HCT116 (cell line): ENCODE measurements at regions not wholly inside any gene's neighbourhood (a gene's known extent, or its start where the extent isn't known, plus 50 kb on each side); places are given as distances from the start of the nearest gene placed in this dataset.

ENCODE experiments used
- ATAC-seq: fragments of 200-7000 bp; cut with Tn5 transposase; 2 replicates; pipeline ENCODE4 v1.9.1; 2020; ENCODE audit warnings: mild to moderate bottlenecking, moderate library complexity
- BruUV-seq: library from RNA; stranded (reverse); fragments of 400-500 nt; replicated peaks from 2 replicates; lab custom pipeline; 2021; lab: Mats Ljungman, UMichigan
- CTCF ChIA-PET: fragments of 300-600 bp; sonication (Branson Sonifier 250); formaldehyde crosslinking; loops from one replicate; lab custom pipeline; 2021; ENCODE audit warnings: antibody characterized with exemption; lab: Charles Lee
- POLR2A ChIA-PET: fragments of 300-600, 350-600 bp; sonication (Branson Sonifier 250); formaldehyde crosslinking; loops from one replicate; lab custom pipeline; 2021; ENCODE audit warnings: antibody characterized with exemption; lab: Charles Lee
- RAD21 ChIA-PET, 2 experiments: fragments of 300-600 bp; sonication (Branson Sonifier 250); formaldehyde crosslinking; loops; one replicate each; lab custom pipeline; 2023; ENCODE audit warnings: low total read pairs in 2 of 2; ENCODE audit not compliant: uncharacterized antibody in 2 of 2, unreplicated experiment in 2 of 2, low non-redundant PET in 1 of 2; lab: Charles Lee
- DNase-seq: peaks from one replicate; pipeline ENCODE4 v3.0.0-alpha.2; 2010; ENCODE audit warnings: low read depth, low spot score
- H2AFZ ChIP-seq: fragments of 200-600 bp; shearing (Covaris generic), sonication (generic); 2 replicates; pipeline ENCODE4 v1.6.1; 2017; ENCODE audit warnings: low read depth, mixed run types, mixed read lengths, antibody characterized with exemption, low read length; ENCODE audit not compliant: poor library complexity, severe bottlenecking
- H3K27ac ChIP-seq: 2 replicates; pipeline ENCODE4 v1.5.1; 2012; ENCODE audit warnings: low read depth, low read length
- H3K27me3 ChIP-seq: fragments of 200-600 bp; sonication (generic); 2 replicates; pipeline ENCODE4 v1.6.1; 2016; ENCODE audit warnings: mixed run types, low read length, mixed read lengths; ENCODE audit not compliant: insufficient read depth
- H3K36me3 ChIP-seq, 2 experiments: fragments of 200-500 bp in 1 of 2; fragments of 200-600 bp in 1 of 2; sonication (Bioruptor generic) in 1 of 2; sonication (generic) in 1 of 2; 2 replicates each; pipeline versions ENCODE4 v1.5.1 to v1.6.1; 2014 to 2016; ENCODE audit warnings: low read length in 2 of 2, inconsistent platforms in 1 of 2, mixed read lengths in 1 of 2, mixed run types in 1 of 2; ENCODE audit not compliant: insufficient read depth in 2 of 2, control insufficient read depth in 1 of 2
- H3K4me1 ChIP-seq, 2 experiments: fragments of 200-600 bp in 1 of 2; sonication (generic) in 1 of 2; 2 replicates each; pipeline versions ENCODE4 v1.5.1 to v1.6.1; 2012 to 2017; ENCODE audit warnings: low read length in 2 of 2, inconsistent platforms in 1 of 2, mild to moderate bottlenecking in 1 of 2, mixed read lengths in 1 of 2, mixed run types in 1 of 2, moderate library complexity in 1 of 2; ENCODE audit not compliant: insufficient read depth in 2 of 2, control insufficient read depth in 1 of 2
- H3K4me2 ChIP-seq: fragments of 200-600 bp; sonication (generic); 2 replicates; pipeline ENCODE4 v1.6.1; 2017; ENCODE audit warnings: mixed run types, low read length, mixed read lengths
- H3K4me3 ChIP-seq, 2 experiments: fragments of 200-600 bp in 1 of 2; sonication (generic) in 1 of 2; replicated peaks in 1 of 2; 2 replicates each; pipeline ENCODE4 v1.5.1; 2011 to 2016; ENCODE audit warnings: low read length in 2 of 2, control low read depth in 1 of 2, low read depth in 1 of 2, mild to moderate bottlenecking in 1 of 2, mixed read lengths in 1 of 2, mixed run types in 1 of 2
- H3K79me2 ChIP-seq: fragments of 200-600 bp; sonication (generic); 2 replicates; pipeline ENCODE4 v1.6.1; 2017; ENCODE audit warnings: mild to moderate bottlenecking, mixed run types, low read length, moderate library complexity, mixed read lengths; ENCODE audit not compliant: insufficient read depth
- H3K9ac ChIP-seq: fragments of 200-600 bp; sonication (generic); 2 replicates; pipeline ENCODE4 v1.6.1; 2016; ENCODE audit warnings: low read length, mixed read lengths
- H3K9me2 ChIP-seq: fragments of 200-600 bp; sonication (generic), shearing (Covaris generic); 2 replicates; pipeline ENCODE4 v1.6.1; 2017; ENCODE audit warnings: mixed run types, mild to moderate bottlenecking, moderate library complexity; ENCODE audit not compliant: insufficient read depth
- H3K9me3 ChIP-seq, 2 experiments: fragments of 200-500 bp in 1 of 2; fragments of 200-600 bp in 1 of 2; sonication (Bioruptor generic) in 1 of 2; sonication (generic) in 1 of 2; 2 replicates each; pipeline ENCODE4 v1.6.1; 2014 to 2017; ENCODE audit warnings: low read length in 2 of 2, mixed read lengths in 2 of 2, inconsistent platforms in 1 of 2, low read depth in 1 of 2, mild to moderate bottlenecking in 1 of 2, mixed run types in 1 of 2, moderate library complexity in 1 of 2; ENCODE audit not compliant: control insufficient read depth in 1 of 2, insufficient read depth in 1 of 2
- H4K20me1 ChIP-seq: fragments of 200-600 bp; sonication (generic), shearing (Covaris generic); 2 replicates; pipeline ENCODE4 v1.6.1; 2017; ENCODE audit warnings: mixed run types, mild to moderate bottlenecking, moderate library complexity; ENCODE audit not compliant: insufficient read depth
- CBX3 ChIP-seq: IDR thresholded peaks from 2 replicates; pipeline ENCODE4 v1.6.1; 2012; ENCODE audit warnings: low read depth
- CEBPB ChIP-seq: IDR thresholded peaks from 2 replicates; pipeline ENCODE4 v1.6.1; 2012; ENCODE audit warnings: low read depth
- ELF1 ChIP-seq: IDR thresholded peaks from 2 replicates; pipeline ENCODE4 v1.6.1; 2012; ENCODE audit warnings: low read depth, borderline replicate concordance
- EZH2 ChIP-seq: fragments of 200-600 bp; sonication (generic); IDR thresholded peaks from 2 replicates; pipeline ENCODE4 v1.6.1; 2017; ENCODE audit warnings: antibody characterized with exemption, mixed run types
- EZH2phosphoT487 ChIP-seq: fragments of 200-600 bp; IDR thresholded peaks from 2 replicates; pipeline ENCODE4 v1.6.1; 2018; ENCODE audit warnings: antibody characterized with exemption, borderline replicate concordance
- JUND ChIP-seq: IDR thresholded peaks from 2 replicates; pipeline ENCODE4 v1.6.1; 2012
- POLR2AphosphoS5 ChIP-seq: IDR thresholded peaks from 2 replicates; pipeline ENCODE4 v1.6.1; 2011; ENCODE audit warnings: mild to moderate bottlenecking, low read depth, low read length, moderate library complexity
- TCF7L2 ChIP-seq: IDR thresholded peaks from 2 replicates; pipeline ENCODE4 v1.7.0; 2011; ENCODE audit warnings: borderline replicate concordance, inconsistent platforms; ENCODE audit not compliant: insufficient read depth, insufficient read length; ENCODE audit errors: extremely low read depth
- ZNF274 ChIP-seq: fragments of 200-500 bp; sonication (Bioruptor generic); IDR thresholded peaks from 2 replicates; pipeline ENCODE4 v1.6.1; 2014; ENCODE audit warnings: mild to moderate bottlenecking, low read depth, low read length, inconsistent platforms
- intact Hi-C: fragments of 100-400 bp; cut with micrococcal nuclease; formaldehyde crosslinking; loops from 2 replicates; pipeline ENCODE4 v1.10.0; 2022
- TF ChIP-seq, protein P1 (sequence below): IDR thresholded peaks from 2 replicates; pipeline ENCODE4 v1.6.1; 2011; ENCODE audit warnings: mild to moderate bottlenecking, low read length, moderate library complexity; ENCODE audit not compliant: insufficient replicate concordance; ENCODE audit errors: extremely low read depth

DNA sequence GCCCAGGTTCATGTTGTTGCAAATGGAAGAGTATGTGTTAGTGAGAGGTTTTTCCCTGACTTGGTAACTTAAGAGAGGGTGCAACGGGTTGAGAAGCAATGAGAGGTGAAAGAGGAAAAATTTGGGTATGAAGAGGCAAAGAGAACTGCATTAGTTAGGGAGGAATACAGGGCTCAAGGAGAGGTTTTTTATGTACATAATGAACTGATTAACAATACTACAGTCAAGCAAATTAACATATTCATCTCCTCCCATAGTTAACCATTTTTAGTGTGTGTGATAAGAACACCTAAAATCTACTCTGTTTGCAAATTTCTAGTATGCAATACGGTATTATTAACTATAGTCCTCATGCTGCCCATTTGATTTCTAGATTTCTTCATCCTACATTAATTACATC, 79.5 kb upstream of the HTR1E start:
- ChIA-PET RAD21 (no interaction called here), CTCF (no interaction called here), POLR2A (no interaction called here)
- no TSS peak for BruUV-seq
- no peak overlapping the region for H3K27ac ChIP-seq
- TF ChIP-seq ZNF274 (no peak), ELF1 (no peak), CBX3 (no peak), TCF7L2 (no peak), POLR2AphosphoS5 (no peak), CEBPB (no peak), EZH2phosphoT487 (no peak), EZH2 (no peak), JUND (no peak)
- TF ChIP-seq, protein P1, sequence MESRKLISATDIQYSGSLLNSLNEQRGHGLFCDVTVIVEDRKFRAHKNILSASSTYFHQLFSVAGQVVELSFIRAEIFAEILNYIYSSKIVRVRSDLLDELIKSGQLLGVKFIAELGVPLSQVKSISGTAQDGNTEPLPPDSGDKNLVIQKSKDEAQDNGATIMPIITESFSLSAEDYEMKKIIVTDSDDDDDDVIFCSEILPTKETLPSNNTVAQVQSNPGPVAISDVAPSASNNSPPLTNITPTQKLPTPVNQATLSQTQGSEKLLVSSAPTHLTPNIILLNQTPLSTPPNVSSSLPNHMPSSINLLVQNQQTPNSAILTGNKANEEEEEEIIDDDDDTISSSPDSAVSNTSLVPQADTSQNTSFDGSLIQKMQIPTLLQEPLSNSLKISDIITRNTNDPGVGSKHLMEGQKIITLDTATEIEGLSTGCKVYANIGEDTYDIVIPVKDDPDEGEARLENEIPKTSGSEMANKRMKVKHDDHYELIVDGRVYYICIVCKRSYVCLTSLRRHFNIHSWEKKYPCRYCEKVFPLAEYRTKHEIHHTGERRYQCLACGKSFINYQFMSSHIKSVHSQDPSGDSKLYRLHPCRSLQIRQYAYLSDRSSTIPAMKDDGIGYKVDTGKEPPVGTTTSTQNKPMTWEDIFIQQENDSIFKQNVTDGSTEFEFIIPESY, result no peak
- H3K4me2 ChIP-seq, result no peak overlapping the region
- H2AFZ ChIP-seq, result no peak overlapping the region
- no peaks in the 10 kb centered on the region for H3K27me3 ChIP-seq
- H3K9ac ChIP-seq, result no peak overlapping the region
- DNase-seq, result no peak
- no peaks in the 10 kb centered on the region for H3K79me2 ChIP-seq
- H3K36me3 ChIP-seq, result no peaks in the 10 kb centered on the region
- H3K4me1 ChIP-seq, result no peaks in the 10 kb centered on the region
- H3K9me2 ChIP-seq, result no peaks in the 10 kb centered on the region
- no peaks in the 10 kb centered on the region; the same call in 1 of the 2 replicates for H4K20me1 ChIP-seq
- no peak for ATAC-seq
- no peak overlapping the region for H3K4me3 ChIP-seq
- no peaks in the 10 kb centered on the region for H3K9me3 ChIP-seq
- intact Hi-C loops, result loop anchor here (2.0 to 5.0 kb wide), 3 partner anchors 170 to 1101 kb away; no protein-coding TSS in a partner anchor
